ENCODE measurements at regions not wholly inside any gene's neighbourhood (a gene's known extent, or its start where the extent isn't known, plus 50 kb on each side); places are given as distances from the start of the nearest gene placed in this dataset.

GRCh38 chr4:151614561-151614960 is 146.2 kb downstream of the GATB start:
- TF ChIP-seq CTCF (IDR thresholded peaks at IDR 0.05) (no peak), POLR2A (IDR thresholded peaks at IDR 0.05) (no peak)

Data from lower leg skin (tissue), 3 donors.